Neural cell (in vitro differentiated cells): ENCODE measurements at regions not wholly inside any gene's neighbourhood (a gene's known extent, or its start where the extent isn't known, plus 50 kb on each side); places are given as distances from the start of the nearest gene placed in this dataset.

Experiments
- CTCF ChIP-seq: fragments of 450-650 bp; IDR thresholded peaks from 2 replicates; pipeline ENCODE4 v1.5.1; 2014; ENCODE audit warnings: antibody characterized with exemption, mild to moderate bottlenecking, moderate library complexity; ENCODE audit not compliant: poor library complexity, severe bottlenecking
- MXI1 ChIP-seq: fragments of 450-650 bp; conservative IDR thresholded peaks from 2 replicates; pipeline ENCODE4 v1.6.1; 2014; ENCODE audit warnings: antibody characterized with exemption, mild to moderate bottlenecking; ENCODE audit not compliant: poor library complexity, severe bottlenecking
- POLR2AphosphoS5 ChIP-seq: IDR thresholded peaks from 2 replicates; pipeline ENCODE4 v1.6.1; 2012
- REST ChIP-seq: IDR thresholded peaks from 2 replicates; pipeline ENCODE4 v1.6.1; 2012; ENCODE audit warnings: borderline replicate concordance

- TF ChIP-seq CTCF, result no peak
- no peak for TF ChIP-seq POLR2AphosphoS5
- no peak for TF ChIP-seq REST
- TF ChIP-seq MXI1, result no peak
Observed at GRCh38 chr7:46206476-46207060, 285.5 kb upstream of the IGFBP3 start.
